Erythroblast (primary cell): ENCODE measurements at regions not wholly inside any gene's neighbourhood (a gene's known extent, or its start where the extent isn't known, plus 50 kb on each side); places are given as distances from the start of the nearest gene placed in this dataset.

Source experiments
- GATA1 ChIP-seq: IDR thresholded peaks from 2 replicates; pipeline ENCODE4 v1.6.1; 2011; ENCODE audit warnings: low read depth, mild to moderate bottlenecking, control low read depth, low read length, moderate library complexity
- POLR2A ChIP-seq: IDR thresholded peaks from 2 replicates; pipeline ENCODE4 v1.6.1; 2011; ENCODE audit warnings: mild to moderate bottlenecking, low read length

DNA sequence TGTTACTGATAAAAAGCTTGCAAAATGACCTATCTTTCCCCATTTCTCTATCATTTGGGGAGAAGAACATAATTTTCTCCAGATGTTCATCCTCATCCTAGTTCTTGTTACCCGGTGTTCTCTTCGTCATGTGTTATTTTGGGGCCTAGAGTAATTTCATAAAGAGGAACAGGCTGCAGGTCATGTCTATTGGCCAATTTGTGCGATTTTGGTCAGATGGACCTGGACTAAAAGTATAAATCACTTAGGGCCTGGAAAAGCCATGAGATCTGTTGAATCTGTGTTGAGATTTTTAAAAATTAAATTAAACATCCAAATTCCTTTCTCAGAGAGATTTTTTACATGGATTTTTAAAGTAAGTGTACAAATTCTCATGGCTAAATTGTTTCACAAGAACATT is 241.3 kb upstream of the PLXNA2 start:
- TF ChIP-seq POLR2A (no peak), GATA1 (no peak)
